Fibroblast of skin of scalp (primary cell): ENCODE measurements at regions not wholly inside any gene's neighbourhood (a gene's known extent, or its start where the extent isn't known, plus 50 kb on each side); places are given as distances from the start of the nearest gene placed in this dataset.
"Not testable (repeated sequence)": the region's sequence is repeated elsewhere in the genome, so short reads cannot be mapped to it uniquely, and the experiment has no call there.

Experiments
- DNase-seq: peaks from one replicate; pipeline ENCODE4 v3.0.0-alpha.2; 2013

GRCh38 chr2:49801898-49802450 lies 647.7 kb upstream of the FSHR start:
- DNase-seq, result no peak

GRCh38 chr2:49798570-49798969 lies 644.3 kb upstream of the FSHR start:
- DNase-seq, result no peak

- DNase-seq, result no peak
These were observed 642.0 kb upstream of the FSHR start for GRCh38 chr2:49796266-49796665.

GRCh38 chr2:49794396-49794795 lies 640.1 kb upstream of the FSHR start:
- no peak for DNase-seq

- no peak for DNase-seq
These were observed 634.0 kb upstream of the FSHR start for GRCh38 chr2:49788300-49788699.

- DNase-seq, result no peak
These were observed 626.6 kb upstream of the FSHR start for GRCh38 chr2:49780949-49781348.

GRCh38 chr2:49772299-49772970 lies 618.1 kb upstream of the FSHR start:
- DNase-seq, result no peak

- DNase-seq, result peak; percentile 38
These were observed 616.6 kb upstream of the FSHR start for GRCh38 chr2:49770919-49771318.

GRCh38 chr2:49767316-49767715 lies 613.0 kb upstream of the FSHR start:
- DNase-seq, result no peak

GRCh38 chr2:49755777-49756176 lies 601.5 kb upstream of the FSHR start:
- no peak for DNase-seq

GRCh38 chr2:49754381-49754780 lies 600.1 kb upstream of the FSHR start:
- DNase-seq, result no peak

- DNase-seq, result no peak
These were observed 599.1 kb upstream of the FSHR start for GRCh38 chr2:49753344-49753985.

GRCh38 chr2:49737606-49738005 lies 583.3 kb upstream of the FSHR start:
- DNase-seq, result no peak

GRCh38 chr2:49732924-49733323 lies 578.6 kb upstream of the FSHR start:
- not testable (repeated sequence) for DNase-seq

- DNase-seq, result no peak
These were observed 564.9 kb upstream of the FSHR start for GRCh38 chr2:49719241-49719640.

GRCh38 chr2:49715597-49715996 lies 561.3 kb upstream of the FSHR start:
- no peak for DNase-seq

- DNase-seq, result no peak
These were observed 560.1 kb upstream of the FSHR start for GRCh38 chr2:49714454-49714853.

GRCh38 chr2:49702740-49703139 lies 548.4 kb upstream of the FSHR start:
- no peak for DNase-seq

GRCh38 chr2:49693961-49694360 lies 539.6 kb upstream of the FSHR start:
- no peak for DNase-seq

- not testable (repeated sequence) for DNase-seq
These were observed 537.7 kb upstream of the FSHR start for GRCh38 chr2:49692022-49692421.

- no peak for DNase-seq
These were observed 533.6 kb upstream of the FSHR start for GRCh38 chr2:49687918-49688317.

GRCh38 chr2:49686897-49687442 lies 532.7 kb upstream of the FSHR start:
- DNase-seq, result no peak

- DNase-seq, result no peak
These were observed 532.0 kb upstream of the FSHR start for GRCh38 chr2:49686291-49686690.

- DNase-seq, result no peak
These were observed 522.9 kb upstream of the FSHR start for GRCh38 chr2:49677227-49677626.
